Endothelial cell of umbilical vein (primary cell): ENCODE measurements at regions not wholly inside any gene's neighbourhood (a gene's known extent, or its start where the extent isn't known, plus 50 kb on each side); places are given as distances from the start of the nearest gene placed in this dataset.

Experiments
- CTCF ChIP-seq, 2 donors: IDR thresholded peaks; 1 replicate in 1 of 2; 2 replicates in 1 of 2; pipeline ENCODE4 v1.5.1; 2011; ENCODE audit warnings: low read length in 2 of 2, mild to moderate bottlenecking in 2 of 2, moderate library complexity in 2 of 2, control low read depth in 1 of 2, inconsistent platforms in 1 of 2, low read depth in 1 of 2; ENCODE audit not compliant: insufficient read depth in 1 of 2; ENCODE audit errors: extremely low read depth in 1 of 2
- EZH2 ChIP-seq: IDR thresholded peaks from 2 replicates; pipeline ENCODE4 v1.6.1; 2012; ENCODE audit warnings: borderline replicate concordance, low read depth, mild to moderate bottlenecking, moderate library complexity, low read length, inconsistent platforms; ENCODE audit not compliant: severe bottlenecking
- FOS ChIP-seq: IDR thresholded peaks from 2 replicates; pipeline ENCODE4 v1.6.1; 2011; ENCODE audit warnings: mild to moderate bottlenecking, low read length, moderate library complexity, borderline replicate concordance; ENCODE audit not compliant: insufficient read depth
- GATA2 ChIP-seq: IDR thresholded peaks from 2 replicates; pipeline ENCODE4 v1.7.0; 2011; ENCODE audit warnings: low read depth, mild to moderate bottlenecking, moderate library complexity, mixed read lengths, low read length; ENCODE audit not compliant: insufficient read length, insufficient read depth
- JUN ChIP-seq: IDR thresholded peaks from 2 replicates; pipeline ENCODE4 v1.6.1; 2011; ENCODE audit warnings: borderline replicate concordance, low read depth; ENCODE audit not compliant: insufficient read length, insufficient read depth
- MAX ChIP-seq: IDR thresholded peaks from 2 replicates; pipeline ENCODE4 v1.6.1; 2011; ENCODE audit not compliant: insufficient read depth, insufficient read length
- MYC ChIP-seq: IDR thresholded peaks from one replicate; pipeline ENCODE4 v1.6.1; 2011; ENCODE audit warnings: mild to moderate bottlenecking, low read depth, low read length
- POLR2A ChIP-seq: IDR thresholded peaks from 2 replicates; pipeline ENCODE4 v1.6.1; 2012; ENCODE audit warnings: low read depth, mild to moderate bottlenecking, control low read depth, low read length
- POLR2AphosphoS5 ChIP-seq: IDR thresholded peaks from 2 replicates; pipeline ENCODE4 v1.6.1; 2012; ENCODE audit warnings: low read depth, mild to moderate bottlenecking, control low read depth, low read length, moderate library complexity; ENCODE audit not compliant: insufficient read depth

- TF ChIP-seq CTCF (IDR thresholded peaks at IDR 0.05; ENCODE audit: extremely low read depth in 1 of 2, insufficient read depth in 1 of 2, low read depth in 1 of 2, low read length in 2 of 2) (no peak), MYC (no peak), POLR2A (no peak), EZH2 (no peak), JUN (no peak), POLR2AphosphoS5 (no peak), MAX (no peak), GATA2 (no peak), FOS (no peak)
Observed at GRCh38 chr2:15729709-15730544, 138.3 kb downstream of the DDX1 start.
